GM21723 (cell line): ENCODE measurements at regions not wholly inside any gene's neighbourhood (a gene's known extent, or its start where the extent isn't known, plus 50 kb on each side); places are given as distances from the start of the nearest gene placed in this dataset.
"Not testable (repeated sequence)": the region's sequence is repeated elsewhere in the genome, so short reads cannot be mapped to it uniquely, and the experiment has no call there.

Experiments
- ATAC-seq: cut with Tn5 transposase; IDR thresholded peaks from one replicate; pipeline ENCODE4 v1.9.1; 2021; ENCODE audit warnings: mild to moderate bottlenecking, moderate library complexity; ENCODE audit not compliant: unreplicated experiment

- no peak for ATAC-seq
Measured at GRCh38 chr15:96974761-96975160, 644.3 kb downstream of the NR2F2 start.

GRCh38 chr15:96977886-96978285 is 647.4 kb downstream of the NR2F2 start:
- no peak for ATAC-seq

DNA sequence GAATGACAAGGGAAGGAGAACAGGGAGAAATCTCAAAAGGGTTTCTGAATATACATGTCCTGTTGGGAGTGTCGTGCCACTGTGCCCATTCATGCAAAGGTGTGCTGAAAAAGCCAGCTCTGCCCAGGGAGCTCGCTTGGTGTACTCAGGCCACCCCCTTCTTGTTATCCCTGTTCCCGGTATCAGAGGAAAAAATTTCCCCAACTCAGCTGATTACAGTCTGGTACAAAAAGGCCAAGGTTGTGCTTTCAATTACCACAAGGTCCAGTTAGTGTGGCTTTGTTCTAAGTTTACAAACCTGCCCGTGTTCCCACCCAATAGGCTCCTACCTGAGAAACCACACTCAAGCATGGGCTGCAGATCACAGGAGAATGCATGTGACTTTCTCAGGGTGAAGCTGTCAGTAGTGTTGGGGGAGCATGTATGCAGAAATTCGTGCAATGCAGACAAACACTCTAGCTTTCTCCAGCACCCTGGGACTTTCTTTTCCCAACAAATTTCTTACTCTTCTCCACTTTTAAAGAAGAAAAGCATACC is 648.5 kb downstream of the NR2F2 start:
- ATAC-seq = no peak

- ATAC-seq = not testable (repeated sequence)
Measured at GRCh38 chr15:96984121-96984671, 653.7 kb downstream of the NR2F2 start.

DNA sequence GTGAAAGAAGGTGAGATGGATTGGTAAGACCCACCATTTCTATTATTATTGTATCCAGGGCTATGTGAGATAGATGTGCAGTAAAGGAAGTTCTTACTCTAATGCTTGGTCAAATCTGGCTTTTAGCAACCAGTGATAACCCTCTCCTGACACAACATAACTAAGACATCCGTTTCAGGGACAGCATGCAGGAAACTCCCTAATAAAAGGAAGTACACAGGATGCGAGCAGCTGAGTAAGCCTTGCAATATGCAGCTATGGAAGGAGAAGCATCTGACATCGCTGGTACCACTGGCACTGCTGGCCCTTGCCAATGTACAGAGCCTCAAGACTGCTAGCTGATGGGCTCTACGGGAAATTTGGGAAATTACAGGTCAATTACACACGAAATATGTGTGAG is 662.3 kb downstream of the NR2F2 start:
- no peak for ATAC-seq

- no peak for ATAC-seq
Measured at GRCh38 chr15:96997538-96997937, 667.0 kb downstream of the NR2F2 start.

GRCh38 chr15:97009031-97009431 is 678.5 kb downstream of the NR2F2 start:
- ATAC-seq = no peak

GRCh38 chr15:97012986-97013385 is 682.5 kb downstream of the NR2F2 start:
- no peak for ATAC-seq

DNA sequence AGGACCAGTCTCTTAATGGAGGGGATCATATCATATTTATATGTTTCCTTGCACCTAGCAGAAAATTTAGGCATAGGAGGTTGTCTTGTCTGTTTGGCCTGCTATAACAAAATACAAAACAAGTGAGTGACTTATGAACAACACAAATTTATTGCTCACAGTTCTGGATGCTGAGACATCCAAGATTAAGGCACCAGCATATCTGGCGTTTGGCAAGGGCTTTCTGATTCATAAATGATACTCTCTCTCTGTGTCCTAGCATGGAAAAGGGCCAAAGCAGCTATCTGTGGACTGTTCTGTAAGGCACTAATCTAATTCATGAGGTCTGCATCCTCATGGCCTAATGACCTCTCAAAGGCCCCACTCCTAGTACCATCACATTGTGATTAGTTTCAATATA is 683.0 kb downstream of the NR2F2 start:
- ATAC-seq = no peak

DNA sequence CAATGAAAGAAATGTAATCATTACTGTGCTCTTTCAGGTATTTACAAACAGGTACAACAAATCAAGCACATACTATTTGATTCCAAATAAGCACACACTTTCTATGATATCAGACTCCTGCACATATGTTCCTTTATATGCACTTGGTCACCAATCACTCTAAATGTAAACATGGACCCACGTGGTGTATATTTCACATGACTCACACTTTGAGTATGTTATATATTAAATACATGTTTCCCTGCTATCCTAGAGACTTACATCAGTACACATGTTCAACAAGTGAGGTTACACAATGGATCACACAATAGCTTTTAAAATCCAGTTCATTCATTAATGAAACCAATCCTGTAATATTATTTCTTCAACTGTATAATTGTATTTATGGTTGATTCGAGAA is 683.5 kb downstream of the NR2F2 start:
- ATAC-seq = no peak

GRCh38 chr15:97023488-97023844 is 693.0 kb downstream of the NR2F2 start:
- ATAC-seq = no peak

- ATAC-seq = no peak
Measured at GRCh38 chr15:97026781-97027180, 696.3 kb downstream of the NR2F2 start.

GRCh38 chr15:97027772-97028171 is 697.3 kb downstream of the NR2F2 start:
- no peak for ATAC-seq

- no peak for ATAC-seq
Measured at GRCh38 chr15:97030251-97030650, 699.8 kb downstream of the NR2F2 start.

GRCh38 chr15:97036301-97036700 is 705.8 kb downstream of the NR2F2 start:
- ATAC-seq = no peak

DNA sequence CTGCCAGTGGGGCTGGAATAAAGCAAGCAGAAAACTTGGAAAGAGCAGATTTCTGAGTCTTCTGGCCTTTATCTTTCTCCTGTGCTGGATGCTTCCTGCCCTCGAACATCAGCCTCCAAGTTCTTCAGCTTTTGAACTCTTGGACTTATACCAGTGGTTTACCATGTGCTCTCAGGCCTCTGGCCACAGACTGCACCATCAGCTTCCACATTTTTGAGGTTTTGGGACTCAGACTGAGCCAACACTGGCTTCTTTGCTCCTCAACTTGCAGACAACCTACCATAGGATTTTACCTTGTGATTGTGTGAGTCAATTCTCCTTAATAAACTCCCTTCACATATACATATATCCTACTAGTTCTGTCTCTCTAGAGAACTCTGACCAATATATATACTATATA is 706.6 kb downstream of the NR2F2 start:
- no peak for ATAC-seq

GRCh38 chr15:97045666-97046421 is 715.3 kb downstream of the NR2F2 start:
- no peak for ATAC-seq

DNA sequence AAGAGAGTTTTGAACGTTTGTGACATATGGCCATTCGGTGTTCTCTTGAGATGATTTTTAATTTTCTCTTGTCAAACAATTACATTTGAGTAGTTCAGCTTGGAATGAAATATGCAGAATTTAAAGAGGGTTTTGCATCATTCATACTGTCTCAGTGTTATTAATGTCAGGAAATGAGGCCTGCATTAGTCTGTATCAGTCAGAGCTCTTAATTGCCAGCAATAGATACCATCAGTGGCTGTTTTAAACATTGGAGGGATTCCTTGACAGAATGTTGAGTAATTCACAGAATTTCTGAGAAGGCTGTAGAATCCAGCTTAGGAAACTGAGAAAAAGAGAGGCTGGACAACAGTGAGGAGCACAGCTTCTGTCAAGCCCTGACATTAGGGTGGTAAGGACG is 722.0 kb downstream of the NR2F2 start:
- ATAC-seq = no peak

DNA sequence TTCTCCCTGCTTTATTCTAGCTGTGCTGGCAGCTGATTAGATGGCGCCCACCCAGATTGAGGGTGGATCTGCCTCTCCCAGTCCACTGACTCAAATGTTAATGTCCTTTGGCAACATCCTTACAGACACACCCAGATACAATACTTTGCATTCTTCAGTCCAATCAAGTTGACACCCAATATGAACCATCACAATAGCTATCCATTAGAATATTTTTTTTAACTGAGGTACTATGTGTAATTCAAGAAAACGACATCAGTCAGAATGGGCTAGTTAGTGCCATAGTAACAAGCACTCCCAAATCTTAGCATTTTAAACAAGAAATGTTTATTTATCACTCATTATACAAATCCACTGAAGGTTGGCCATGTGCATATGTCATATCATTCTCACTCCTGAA is 723.1 kb downstream of the NR2F2 start:
- no peak for ATAC-seq

DNA sequence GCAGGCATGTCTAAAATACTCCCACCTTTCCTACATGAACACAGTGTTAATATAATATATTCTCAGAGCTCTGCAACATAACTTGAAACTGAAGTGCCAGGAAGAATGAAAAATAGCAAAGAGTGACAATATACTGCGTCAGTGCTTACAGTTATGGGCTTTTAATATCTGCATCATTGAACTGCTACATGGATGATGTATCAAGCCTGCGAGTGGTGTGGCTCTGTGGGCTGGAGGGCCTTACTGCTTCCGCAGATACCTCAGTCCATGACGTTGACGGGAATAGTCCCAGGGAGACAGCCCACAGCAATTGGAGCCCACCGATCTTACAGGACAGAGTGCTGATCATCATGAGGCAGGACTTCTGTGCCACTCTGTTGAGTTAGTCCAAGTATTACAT is 727.0 kb downstream of the NR2F2 start:
- no peak for ATAC-seq

DNA sequence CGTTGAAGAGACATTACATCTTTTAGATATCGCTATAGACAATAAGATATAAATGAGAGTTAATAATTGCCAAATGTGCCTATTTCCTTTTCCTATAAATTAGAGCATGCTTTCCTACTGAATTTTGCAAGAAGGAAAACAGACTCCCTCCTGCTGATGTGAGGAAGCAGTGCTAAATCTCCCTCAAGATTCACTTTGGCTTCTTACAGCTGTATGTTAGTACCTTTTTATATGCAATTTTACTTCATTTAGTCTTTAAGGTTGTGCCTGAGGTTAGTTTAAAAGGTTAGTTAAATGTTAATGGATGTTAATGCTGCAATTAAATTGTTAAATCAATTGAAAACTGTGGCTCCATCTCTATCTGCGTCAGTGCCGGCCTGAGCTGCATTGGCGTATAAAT is 728.8 kb downstream of the NR2F2 start:
- ATAC-seq = no peak

DNA sequence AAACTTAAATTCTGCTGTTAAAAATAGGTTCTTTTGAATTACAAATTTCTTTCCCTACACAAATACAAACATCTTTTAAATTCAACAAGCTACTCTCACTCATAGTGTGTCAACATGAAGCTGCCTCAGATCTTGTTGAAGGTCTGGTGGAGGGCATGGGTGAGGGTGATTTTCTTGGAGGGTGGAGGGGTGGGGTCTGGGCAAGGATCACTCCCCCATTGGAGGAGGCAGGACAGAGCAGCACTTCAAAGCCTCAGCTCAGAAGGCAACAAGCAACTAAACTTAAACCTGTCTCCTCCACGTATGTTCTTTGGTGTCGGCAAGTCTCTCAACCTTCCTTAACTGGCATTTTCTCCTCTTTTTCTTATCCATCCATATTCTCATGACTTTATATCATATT is 730.9 kb downstream of the NR2F2 start:
- no peak for ATAC-seq

DNA sequence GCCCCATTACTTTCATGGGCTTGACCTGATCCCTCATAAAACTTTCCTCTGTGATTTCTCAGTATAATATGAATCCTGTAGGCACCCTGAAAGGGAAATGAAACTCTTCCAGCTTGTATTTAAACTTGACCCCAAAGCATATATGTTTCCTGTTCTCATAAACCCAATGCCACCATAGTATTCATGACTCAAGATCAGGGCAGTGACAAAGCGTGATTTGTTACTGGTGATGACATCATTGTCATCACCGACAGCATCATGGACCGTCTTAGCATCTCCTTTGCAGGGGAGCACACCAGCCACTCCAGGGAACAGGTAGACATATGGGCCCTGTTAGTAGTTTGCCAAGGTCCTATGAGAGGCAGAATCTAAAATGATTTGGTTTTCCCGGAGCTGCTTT is 741.2 kb downstream of the NR2F2 start:
- no peak for ATAC-seq
